H1 (cell line): ENCODE measurements at regions not wholly inside any gene's neighbourhood (a gene's known extent, or its start where the extent isn't known, plus 50 kb on each side); places are given as distances from the start of the nearest gene placed in this dataset.

Experiments
- CTCF ChIA-PET: fragments of 300-600 bp; sonication (Branson Sonifier 250); formaldehyde crosslinking; loops from one replicate; lab custom pipeline; 2021; ENCODE audit not compliant: partially characterized antibody; lab: Charles Lee
- POLR2A ChIA-PET: fragments of 300-600 bp; sonication (Branson Sonifier 250); formaldehyde crosslinking; loops from one replicate; lab custom pipeline; 2021; ENCODE audit warnings: inconsistent platforms; ENCODE audit not compliant: partially characterized antibody; lab: Charles Lee
- DNase-seq, 2 experiments: peaks; one replicate each; pipeline versions ENCODE4 v3.0.0 to v3.0.0-alpha.2; 2010 to 2022; ENCODE audit warnings: low spot score in 2 of 2, low read depth in 1 of 2, mixed read lengths in 1 of 2
- FAIRE-seq: peaks from 2 replicates; lab custom pipeline; 2011; peaks lifted over from hg19 to GRCh38; lab: Jason Lieb, UNC
- H2AFZ ChIP-seq: 2 replicates; pipeline ENCODE4 v1.8.1; 2012; ENCODE audit warnings: low read length, inconsistent platforms
- H2AK5ac ChIP-seq: 2 replicates; pipeline ENCODE4 v1.6.1; 2013; ENCODE audit warnings: low read depth, low read length
- H2BK120ac ChIP-seq: replicated peaks from 2 replicates; pipeline ENCODE3; 2013; ENCODE audit warnings: low read depth, low read length, inconsistent platforms
- H2BK12ac ChIP-seq: 2 replicates; pipeline ENCODE4 v1.6.1; 2013; ENCODE audit warnings: low read depth, low read length
- H2BK15ac ChIP-seq: 2 replicates; pipeline ENCODE4 v1.6.1; 2013; ENCODE audit warnings: low read length
- H2BK20ac ChIP-seq: 2 replicates; pipeline ENCODE4 v1.6.1; 2013; ENCODE audit warnings: low read length
- H2BK5ac ChIP-seq: 2 replicates; pipeline ENCODE4 v1.6.1; 2013; ENCODE audit warnings: low read depth, low read length
- H3K14ac ChIP-seq: 2 replicates; pipeline ENCODE4 v1.6.1; 2013; ENCODE audit warnings: inconsistent platforms; ENCODE audit not compliant: insufficient read length
- H3K18ac ChIP-seq: 2 replicates; pipeline ENCODE4 v1.6.1; 2013; ENCODE audit warnings: low read length; ENCODE audit errors: extremely low read depth
- H3K23ac ChIP-seq: 2 replicates; pipeline ENCODE4 v1.6.1; 2013; ENCODE audit warnings: inconsistent platforms; ENCODE audit not compliant: insufficient read length
- H3K23me2 ChIP-seq: 2 replicates; pipeline ENCODE4 v1.6.1; 2013; ENCODE audit warnings: low read depth, low read length
- H3K27ac ChIP-seq: 2 replicates; pipeline ENCODE4 v1.6.1; 2011; ENCODE audit warnings: low read depth, low read length, inconsistent platforms
- H3K27me3 ChIP-seq, 4 experiments: replicated peaks in 1 of 4; 1 replicate in 1 of 4; 2 replicates in 3 of 4; pipeline versions ENCODE4 v1.6.1 to v1.8.1; 2011 to 2013; ENCODE audit warnings: low read length in 3 of 4, mild to moderate bottlenecking in 3 of 4, inconsistent platforms in 2 of 4, mixed read lengths in 2 of 4, moderate library complexity in 1 of 4; ENCODE audit not compliant: control insufficient read depth in 3 of 4, insufficient read depth in 3 of 4; ENCODE audit errors: extremely low read depth in 1 of 4
- H3K36me3 ChIP-seq, 4 experiments: 2 replicates each; pipeline versions ENCODE4 v1.6.1 to v1.8.1; 2011 to 2013; ENCODE audit warnings: mild to moderate bottlenecking in 4 of 4, low read length in 3 of 4, moderate library complexity in 2 of 4, control low read depth in 1 of 4, inconsistent platforms in 1 of 4; ENCODE audit not compliant: insufficient read depth in 4 of 4, control insufficient read depth in 2 of 4
- H3K4ac ChIP-seq: replicated peaks from 2 replicates; pipeline ENCODE3; 2013; ENCODE audit warnings: low read length, low read depth, mixed read lengths, inconsistent platforms; ENCODE audit not compliant: insufficient read length
- H3K4me1 ChIP-seq, 4 experiments: replicated peaks in 1 of 4; 1 replicate in 1 of 4; 2 replicates in 3 of 4; pipeline versions ENCODE4 v1.6.1 to v1.8.1; 2011 to 2013; ENCODE audit warnings: low read length in 3 of 4, inconsistent platforms in 2 of 4, mixed read lengths in 1 of 4; ENCODE audit not compliant: insufficient read depth in 4 of 4, control insufficient read depth in 3 of 4
- H3K4me2 ChIP-seq, 2 experiments: 2 replicates each; pipeline versions ENCODE4 v1.6.1 to v1.8.1; 2011 to 2013; ENCODE audit warnings: low read depth in 2 of 2, low read length in 2 of 2, control low read depth in 1 of 2, inconsistent platforms in 1 of 2, mild to moderate bottlenecking in 1 of 2; ENCODE audit not compliant: insufficient read depth in 1 of 2
- H3K4me3 ChIP-seq, 4 experiments: fragments of 200-600, 300-600 bp in 1 of 4; sonication (generic), shearing (Covaris generic), sonication (Bioruptor Twin) in 1 of 4; 2 replicates each; pipeline versions ENCODE4 v1.5.1 to v1.8.1; 2011 to 2016; ENCODE audit warnings: low read length in 4 of 4, low read depth in 3 of 4, control low read depth in 2 of 4, inconsistent platforms in 2 of 4, mild to moderate bottlenecking in 2 of 4, mixed read lengths in 1 of 4, moderate library complexity in 1 of 4; ENCODE audit not compliant: insufficient read depth in 2 of 4; ENCODE audit errors: extremely low read depth in 1 of 4
- H3K56ac ChIP-seq: replicated peaks from 2 replicates; pipeline ENCODE3; 2013; ENCODE audit warnings: low read depth, mild to moderate bottlenecking, mixed read lengths, low read length, inconsistent platforms; ENCODE audit not compliant: insufficient read length
- H3K79me1 ChIP-seq: 2 replicates; pipeline ENCODE4 v1.6.1; 2013; ENCODE audit warnings: low read depth, low read length, control low read depth
- H3K79me2 ChIP-seq, 2 experiments: 2 replicates each; pipeline versions ENCODE4 v1.6.1 to v1.8.1; 2012 to 2013; ENCODE audit warnings: low read length in 2 of 2, mild to moderate bottlenecking in 2 of 2, inconsistent platforms in 1 of 2; ENCODE audit not compliant: insufficient read depth in 2 of 2, control insufficient read depth in 1 of 2
- H3K9ac ChIP-seq, 4 experiments: replicated peaks in 1 of 4; 1 replicate in 1 of 4; 2 replicates in 3 of 4; pipeline versions ENCODE4 v1.6.1 to v1.8.1; 2011 to 2013; ENCODE audit warnings: low read depth in 3 of 4, low read length in 3 of 4, control low read depth in 2 of 4, mild to moderate bottlenecking in 2 of 4, moderate library complexity in 2 of 4, inconsistent platforms in 1 of 4; ENCODE audit errors: extremely low read depth in 1 of 4
- H3K9me3 ChIP-seq, 2 experiments: 2 replicates each; pipeline versions ENCODE4 v1.6.1 to v1.8.1; 2012 to 2013; ENCODE audit warnings: mild to moderate bottlenecking in 2 of 2, moderate library complexity in 2 of 2, control low read depth in 1 of 2, inconsistent platforms in 1 of 2, low read depth in 1 of 2, low read length in 1 of 2, mixed read lengths in 1 of 2; ENCODE audit not compliant: insufficient read depth in 2 of 2
- H4K20me1 ChIP-seq, 2 experiments: replicated peaks in 1 of 2; 2 replicates each; pipeline versions ENCODE3 to v1.8.1; 2011 to 2013; ENCODE audit warnings: inconsistent platforms in 2 of 2, low read length in 2 of 2, mild to moderate bottlenecking in 1 of 2; ENCODE audit not compliant: insufficient read depth in 2 of 2, control insufficient read depth in 1 of 2
- H4K5ac ChIP-seq: 2 replicates; pipeline ENCODE4 v1.6.1; 2013; ENCODE audit warnings: low read length, low read depth, mixed read lengths, inconsistent platforms; ENCODE audit not compliant: insufficient read length
- H4K8ac ChIP-seq: 2 replicates; pipeline ENCODE4 v1.8.0; 2013; ENCODE audit warnings: mild to moderate bottlenecking, moderate library complexity, low read length, inconsistent platforms; ENCODE audit not compliant: insufficient read depth; ENCODE audit errors: extremely low read depth
- H4K91ac ChIP-seq: replicated peaks from 2 replicates; pipeline ENCODE3; 2013; ENCODE audit warnings: low read length, mixed read lengths, inconsistent platforms; ENCODE audit not compliant: insufficient read length
- CTBP2 ChIP-seq: IDR thresholded peaks from 2 replicates; pipeline ENCODE4 v1.7.0; 2011; ENCODE audit warnings: borderline replicate concordance, mild to moderate bottlenecking, moderate library complexity, mixed read lengths, low read length; ENCODE audit not compliant: insufficient read depth, insufficient read length
- JUN ChIP-seq: IDR thresholded peaks from 2 replicates; pipeline ENCODE4 v1.6.1; 2011; ENCODE audit warnings: low read depth, mild to moderate bottlenecking, improper control_type of control experiment, low read length
- MAFK ChIP-seq: IDR thresholded peaks from 2 replicates; pipeline ENCODE4 v1.6.1; 2012; ENCODE audit warnings: low read depth, mild to moderate bottlenecking, improper control_type of control experiment, low read length
- NRF1 ChIP-seq: IDR thresholded peaks from 2 replicates; pipeline ENCODE4 v1.6.1; 2011; ENCODE audit warnings: mild to moderate bottlenecking, low read depth, low read length, improper control_type of control experiment
- RFX5 ChIP-seq: IDR thresholded peaks from 2 replicates; pipeline ENCODE4 v1.6.1; 2011; ENCODE audit warnings: low read depth, low read length, improper control_type of control experiment, borderline replicate concordance
- RNF2 ChIP-seq: fragments of 200-900, 300-1000 bp; sonication (generic); IDR thresholded peaks from 2 replicates; pipeline ENCODE4 v1.7.1; 2016; ENCODE audit warnings: borderline replicate concordance, low read depth, mild to moderate bottlenecking, antibody characterized with exemption, low read length; ENCODE audit not compliant: poor library complexity, severe bottlenecking; ENCODE audit errors: missing control alignments
- SRF ChIP-seq: IDR thresholded peaks from 2 replicates; pipeline ENCODE4 v1.6.1; 2011; ENCODE audit warnings: mild to moderate bottlenecking, low read depth, low read length, moderate library complexity
- SUZ12 ChIP-seq: fragments of 200-600 bp; sonication (generic); IDR thresholded peaks from 2 replicates; pipeline ENCODE4 v1.6.1; 2012; ENCODE audit warnings: mild to moderate bottlenecking, inconsistent platforms, low read length, moderate library complexity, mixed read lengths
- TAF1 ChIP-seq: IDR thresholded peaks from 2 replicates; pipeline ENCODE4 v1.6.1; 2011; ENCODE audit warnings: mild to moderate bottlenecking, low read depth, low read length
- YY1 ChIP-seq: IDR thresholded peaks from 2 replicates; pipeline ENCODE4 v1.6.1; 2011; ENCODE audit warnings: low read depth, mild to moderate bottlenecking, low read length
- ZNF274 ChIP-seq: IDR thresholded peaks from 2 replicates; pipeline ENCODE4 v1.7.0; 2012; ENCODE audit warnings: low read length, borderline replicate concordance; ENCODE audit errors: extremely low read depth
- WGBS, 2 experiments: shearing (Covaris generic) in 1 of 2; methylation state at CpG; one replicate each; pipeline versions ENCODE4 v1.1.6 to v1.1.7; 2013 to 2015; ENCODE audit warnings: low lambda C conversion rate in 2 of 2, mixed read lengths in 2 of 2, inconsistent platforms in 1 of 2, low coverage in 1 of 2, missing lambda C conversion rate in 1 of 2; ENCODE audit not compliant: insufficient replicate concordance in 2 of 2, insufficient coverage in 1 of 2, insufficient read length in 1 of 2; ENCODE audit errors: extremely low coverage in 1 of 2, missing lambda C conversion rate in 1 of 2; 5-methylcytosine and 5-hydroxymethylcytosine counted together
- TF ChIP-seq, protein P1 (sequence below), 3 experiments: IDR thresholded peaks; 1 replicate in 2 of 3; 2 replicates in 1 of 3; pipeline versions ENCODE4 v1.5.1 to v1.6.1; 2011; ENCODE audit warnings: low read length in 3 of 3, mild to moderate bottlenecking in 3 of 3, inconsistent platforms in 2 of 3, low read depth in 1 of 3, moderate library complexity in 1 of 3; ENCODE audit not compliant: insufficient read depth in 1 of 3; ENCODE audit errors: control extremely low read depth in 1 of 3

DNA sequence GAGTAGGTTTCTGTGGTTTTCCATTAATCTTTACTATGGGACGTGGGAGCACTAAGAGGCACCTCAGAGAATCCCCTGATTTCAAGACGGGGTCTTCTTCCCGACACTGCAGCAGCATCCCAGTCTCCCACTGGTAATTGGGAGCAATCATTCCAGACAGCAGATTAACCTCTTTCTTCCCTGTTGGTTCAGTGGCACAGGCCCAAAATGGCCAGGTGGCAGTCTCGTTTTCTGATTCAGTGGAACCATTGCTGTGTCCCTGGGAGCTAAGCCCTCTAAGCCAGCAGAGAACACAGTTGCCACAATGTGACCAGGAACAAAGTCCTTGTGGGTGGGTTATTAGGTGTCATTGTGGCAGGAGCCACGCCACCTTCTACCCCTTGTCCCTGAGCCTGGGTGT, 342.1 kb downstream of the MATN1 start:
- H3K23ac ChIP-seq: no peak overlapping the region
- no peak overlapping the region for H2BK120ac ChIP-seq
- H3K27me3 ChIP-seq: no peaks in the 10 kb centered on the region
- no peak overlapping the region for H3K4me2 ChIP-seq
- peaks cover 0 to 2% (median under 1%) of the 10 kb centered on the region in 4 experiments; a peak in 2 of 7 replicates for H3K4me1 ChIP-seq
- H4K91ac ChIP-seq: no peak overlapping the region
- H4K20me1 ChIP-seq: no peaks in the 10 kb centered on the region
- no peak overlapping the region for H3K14ac ChIP-seq
- H2BK15ac ChIP-seq: no peak overlapping the region
- 69% methylated on average over 5 of the region's 5 CpGs; no CpG with 5 or more reads in 1 of the 2 experiments for WGBS, 2 experiments
- ChIA-PET CTCF (interaction anchor here (0.6 to 7.2 kb wide), 46 partner anchors 8 to 1003 kb away, joined by 3 to 139 read pairs (median 6); no protein-coding TSS in a partner anchor), POLR2A (no interaction called here)
- no peak overlapping the region for H3K9ac ChIP-seq
- H2BK5ac ChIP-seq: no peak overlapping the region
- FAIRE-seq (no peak), DNase-seq (no peak)
- H2AK5ac ChIP-seq: no peak overlapping the region
- no peak overlapping the region for H3K27ac ChIP-seq
- H2BK20ac ChIP-seq: no peak overlapping the region
- no peak overlapping the region for H3K56ac ChIP-seq
- no peaks in the 10 kb centered on the region for H3K79me1 ChIP-seq
- no peaks in the 10 kb centered on the region for H3K23me2 ChIP-seq
- no peak overlapping the region for H4K8ac ChIP-seq
- no peak overlapping the region for H3K4me3 ChIP-seq
- no peak overlapping the region for H3K4ac ChIP-seq
- H3K18ac ChIP-seq: no peak overlapping the region
- H2AFZ ChIP-seq: no peak overlapping the region
- H3K79me2 ChIP-seq: no peaks in the 10 kb centered on the region
- no peak overlapping the region for H2BK12ac ChIP-seq
- no peak overlapping the region for H4K5ac ChIP-seq
- H3K36me3 ChIP-seq: no peaks in the 10 kb centered on the region
- no peaks in the 10 kb centered on the region for H3K9me3 ChIP-seq
- TF ChIP-seq CTBP2: no peak
- no peak for TF ChIP-seq SUZ12
- TF ChIP-seq TAF1: no peak
- no peak for TF ChIP-seq NRF1
- TF ChIP-seq YY1: no peak
- no peak for TF ChIP-seq MAFK
- no peak for TF ChIP-seq JUN
- TF ChIP-seq RNF2: no peak
- TF ChIP-seq, protein P1, sequence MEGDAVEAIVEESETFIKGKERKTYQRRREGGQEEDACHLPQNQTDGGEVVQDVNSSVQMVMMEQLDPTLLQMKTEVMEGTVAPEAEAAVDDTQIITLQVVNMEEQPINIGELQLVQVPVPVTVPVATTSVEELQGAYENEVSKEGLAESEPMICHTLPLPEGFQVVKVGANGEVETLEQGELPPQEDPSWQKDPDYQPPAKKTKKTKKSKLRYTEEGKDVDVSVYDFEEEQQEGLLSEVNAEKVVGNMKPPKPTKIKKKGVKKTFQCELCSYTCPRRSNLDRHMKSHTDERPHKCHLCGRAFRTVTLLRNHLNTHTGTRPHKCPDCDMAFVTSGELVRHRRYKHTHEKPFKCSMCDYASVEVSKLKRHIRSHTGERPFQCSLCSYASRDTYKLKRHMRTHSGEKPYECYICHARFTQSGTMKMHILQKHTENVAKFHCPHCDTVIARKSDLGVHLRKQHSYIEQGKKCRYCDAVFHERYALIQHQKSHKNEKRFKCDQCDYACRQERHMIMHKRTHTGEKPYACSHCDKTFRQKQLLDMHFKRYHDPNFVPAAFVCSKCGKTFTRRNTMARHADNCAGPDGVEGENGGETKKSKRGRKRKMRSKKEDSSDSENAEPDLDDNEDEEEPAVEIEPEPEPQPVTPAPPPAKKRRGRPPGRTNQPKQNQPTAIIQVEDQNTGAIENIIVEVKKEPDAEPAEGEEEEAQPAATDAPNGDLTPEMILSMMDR (IDR thresholded peaks at IDR 0.05; ENCODE audit: control extremely low read depth in 1 of 3, insufficient read depth in 1 of 3, low read depth in 1 of 3, low read length in 3 of 3): no peak
- no peak for TF ChIP-seq RFX5
- no peak for TF ChIP-seq SRF
- TF ChIP-seq ZNF274: no peak
